Thyroid gland (tissue), 4 donors: ENCODE measurements at regions not wholly inside any gene's neighbourhood (a gene's known extent, or its start where the extent isn't known, plus 50 kb on each side); places are given as distances from the start of the nearest gene placed in this dataset.

Source experiments
- DNase-seq, 2 donors: peaks; one replicate each; pipeline ENCODE4 v3.0.0-alpha.2; 2019
- H3K27ac ChIP-seq, 3 donors: fragments of 200-600 bp; sonication (generic); 1 replicate in 2 of 3; 2 replicates in 1 of 3; pipeline ENCODE4 v1.5.1; 2016 to 2019; ENCODE audit warnings: mild to moderate bottlenecking in 1 of 3, moderate library complexity in 1 of 3
- H3K27me3 ChIP-seq: fragments of 200-600 bp; sonication (generic); one replicate; pipeline ENCODE4 v1.5.1; 2019
- H3K36me3 ChIP-seq, 2 donors: fragments of 200-600 bp; sonication (generic); one replicate each; pipeline ENCODE4 v1.5.1; 2016 to 2019
- H3K4me1 ChIP-seq, 2 donors: fragments of 200-600 bp; sonication (generic); one replicate each; pipeline ENCODE4 v1.5.1; 2017 to 2019
- H3K4me3 ChIP-seq, 3 donors: fragments of 200-600 bp; sonication (generic); replicated peaks in 1 of 3; 1 replicate in 2 of 3; 2 replicates in 1 of 3; pipeline ENCODE4 v1.5.1; 2016; ENCODE audit warnings: mild to moderate bottlenecking in 1 of 3
- H3K9me3 ChIP-seq: fragments of 200-600 bp; sonication (generic); one replicate; pipeline ENCODE4 v1.5.1; 2017
- CTCF ChIP-seq, 6 experiments: fragments of 200-600 bp in 3 of 6; fragments of 450-650 bp in 3 of 6; sonication (generic) in 3 of 6; IDR thresholded peaks; one replicate each; pipeline ENCODE4 v1.5.1; 2016 to 2019; ENCODE audit warnings: antibody characterized with exemption in 6 of 6, mild to moderate bottlenecking in 2 of 6, inconsistent platforms in 1 of 6, moderate library complexity in 1 of 6
- POLR2A ChIP-seq, 2 donors: fragments of 450-650 bp; IDR thresholded peaks; one replicate each; pipeline ENCODE4 v1.6.1; 2017; ENCODE audit warnings: antibody characterized with exemption in 2 of 2, mild to moderate bottlenecking in 2 of 2, moderate library complexity in 1 of 2
- WGBS, 2 donors: methylation state at CpG; one replicate each; pipeline ENCODE4 v1.1.5; 2017; 5-methylcytosine and 5-hydroxymethylcytosine counted together
- intact Hi-C: fragments of 100-400 bp; cut with DNase I; formaldehyde crosslinking; loops from one replicate; pipeline ENCODE4 v1.15.1; 2023

GRCh38 chr19:20349206-20349605 lies 182.2 kb downstream of the ZNF486 start:
- Histone ChIP-seq H3K36me3 (no peaks in the 10 kb centered on the region), H3K4me1 (peaks cover 4 to 9% of the 10 kb centered on the region in 2 donors), H3K27ac (no peak overlapping the region), H3K27me3 (no peaks in the 10 kb centered on the region), H3K9me3 (no peaks in the 10 kb centered on the region), H3K4me3 (no peak overlapping the region)
- 79 to 88% methylated on average over 2 of the region's 2 CpGs for WGBS, 2 donors
- intact Hi-C loops: no loop called here
- DNase-seq: no peak
- TF ChIP-seq POLR2A (IDR thresholded peaks at IDR 0.05): no peak

- WGBS, 2 donors: 96 to 97% methylated on average over 4 of the region's 4 CpGs
- Histone ChIP-seq H3K4me3 (no peak overlapping the region), H3K27me3 (no peaks in the 10 kb centered on the region), H3K27ac (no peak overlapping the region), H3K36me3 (no peaks in the 10 kb centered on the region), H3K9me3 (no peaks in the 10 kb centered on the region), H3K4me1 (no peaks in the 10 kb centered on the region)
- DNase-seq: no peak
- TF ChIP-seq CTCF (IDR thresholded peaks at IDR 0.05) (no peak), POLR2A (IDR thresholded peaks at IDR 0.05) (no peak)
- intact Hi-C loops: no loop called here
Observed at GRCh38 chr19:20339444-20339843, 172.4 kb downstream of the ZNF486 start.

- Histone ChIP-seq H3K27ac (no peak overlapping the region), H3K4me1 (no peaks in the 10 kb centered on the region), H3K9me3 (no peaks in the 10 kb centered on the region), H3K36me3 (no peaks in the 10 kb centered on the region), H3K27me3 (no peaks in the 10 kb centered on the region), H3K4me3 (no peak overlapping the region)
- intact Hi-C loops: no loop called here
- TF ChIP-seq POLR2A (IDR thresholded peaks at IDR 0.05) (no peak), CTCF (IDR thresholded peaks at IDR 0.05) (no peak)
- no peak for DNase-seq
- 89 to 92% methylated on average over 3 of the region's 3 CpGs for WGBS, 2 donors
Observed at GRCh38 chr19:20334760-20335159, 167.7 kb downstream of the ZNF486 start.

- H3K4me1 ChIP-seq: no peaks in the 10 kb centered on the region
- H3K27ac ChIP-seq: no peak overlapping the region
- H3K9me3 ChIP-seq: no peaks in the 10 kb centered on the region
- H3K36me3 ChIP-seq: no peaks in the 10 kb centered on the region
- 83 to 91% methylated on average over 1 of the region's 1 CpG for WGBS, 2 donors
- TF ChIP-seq CTCF (IDR thresholded peaks at IDR 0.05) (no peak), POLR2A (IDR thresholded peaks at IDR 0.05) (no peak)
- intact Hi-C loops: no loop called here
- H3K4me3 ChIP-seq: no peak overlapping the region
- DNase-seq: no peak
- no peaks in the 10 kb centered on the region for H3K27me3 ChIP-seq
Observed at GRCh38 chr19:20333508-20333907, 166.5 kb downstream of the ZNF486 start.

GRCh38 chr19:20325151-20325550 lies 158.1 kb downstream of the ZNF486 start:
- intact Hi-C loops: no loop called here
- H3K4me3 ChIP-seq: no peak overlapping the region

More at GRCh38 chr19:20325151-20325550, 158.1 kb downstream of the ZNF486 start:
- Histone ChIP-seq H3K4me1 (peaks cover 19 to 31% of the 10 kb centered on the region in 2 donors), H3K9me3 (no peaks in the 10 kb centered on the region), H3K27me3 (no peaks in the 10 kb centered on the region), H3K36me3 (no peaks in the 10 kb centered on the region), H3K27ac (peak overlapping the region in 1 of 3 donors; percentile 10)
- TF ChIP-seq POLR2A (IDR thresholded peaks at IDR 0.05) (no peak), CTCF (IDR thresholded peaks at IDR 0.05) (no peak)
- DNase-seq: no peak
